K562 (cell line): ENCODE measurements at regions not wholly inside any gene's neighbourhood (a gene's known extent, or its start where the extent isn't known, plus 50 kb on each side); places are given as distances from the start of the nearest gene placed in this dataset.

ENCODE experiments used
- ATAC-seq: fragments of 200-7000 bp; cut with Tn5 transposase; 3 replicates; pipeline ENCODE4 v1.9.1; 2020; ENCODE audit warnings: moderate library complexity
- BruUV-seq: library from RNA; stranded (reverse); fragments of 400-500 nt; replicated peaks from 2 replicates; lab custom pipeline; 2021; lab: Mats Ljungman, UMichigan
- CTCF ChIA-PET: fragments of 300-600 bp; formaldehyde crosslinking; extraction: SDS; loops from one replicate; lab custom pipeline; 2021; ENCODE audit warnings: low intra/inter-chr PET ratio; lab: Yijun Ruan, JAX
- POLR2A ChIA-PET: fragments of 300-600, 350-650 bp; sonication (Branson Sonifier 250); formaldehyde crosslinking; extraction: SDS; loops from one replicate; lab custom pipeline; 2021; ENCODE audit warnings: antibody characterized with exemption, inconsistent platforms; lab: Yijun Ruan, JAX
- DNase-seq, 4 experiments: peaks; one replicate each; pipeline versions ENCODE4 v3.0.0 to v3.0.0-alpha.2; 2011 to 2018; ENCODE audit warnings: low spot score in 3 of 4, mixed read lengths in 3 of 4; ENCODE audit errors: extremely low read depth in 1 of 4
- FAIRE-seq: peaks from 2 replicates; lab custom pipeline; 2011; peaks lifted over from hg19 to GRCh38; lab: Jason Lieb, UNC
- H2AFZ ChIP-seq: 2 replicates; pipeline ENCODE4 v1.6.0; 2011; ENCODE audit warnings: low read depth, low read length, control low read depth, inconsistent platforms
- H3K27ac ChIP-seq: fragments of 200-600 bp; 3 replicates; pipeline ENCODE4 v1.8.0; 2011; ENCODE audit warnings: low read depth, mild to moderate bottlenecking, control low read depth, inconsistent platforms, low read length, moderate library complexity, mixed read lengths; ENCODE audit errors: extremely low read depth
- H3K27me3 ChIP-seq, 2 experiments: fragments of 300-600 bp in 1 of 2; 2 replicates in 1 of 2; 3 replicates in 1 of 2; pipeline versions ENCODE4 v1.6.0 to v1.8.0; 2011; ENCODE audit warnings: inconsistent platforms in 2 of 2, low read length in 2 of 2, mild to moderate bottlenecking in 1 of 2, mixed read lengths in 1 of 2, moderate library complexity in 1 of 2; ENCODE audit not compliant: control insufficient read depth in 2 of 2, insufficient read depth in 2 of 2
- H3K36me3 ChIP-seq: fragments of 300-600 bp; 3 replicates; pipeline ENCODE4 v1.8.0; 2011; ENCODE audit warnings: mild to moderate bottlenecking, low read length, inconsistent platforms; ENCODE audit not compliant: control insufficient read depth, insufficient read depth
- H3K4me1 ChIP-seq, 2 experiments: fragments of 200-600 bp in 1 of 2; replicated peaks in 1 of 2; 2 replicates in 1 of 2; 3 replicates in 1 of 2; pipeline versions ENCODE4 v1.5.1 to v1.8.0; 2011; ENCODE audit warnings: inconsistent platforms in 2 of 2, low read length in 2 of 2, mild to moderate bottlenecking in 1 of 2, mixed read lengths in 1 of 2, moderate library complexity in 1 of 2; ENCODE audit not compliant: control insufficient read depth in 2 of 2, insufficient read depth in 2 of 2
- H3K4me2 ChIP-seq: 2 replicates; pipeline ENCODE4 v1.6.1; 2011; ENCODE audit warnings: low read length, control low read depth, inconsistent platforms, mixed read lengths; ENCODE audit not compliant: insufficient read depth
- H3K4me3 ChIP-seq: fragments of 200-600 bp; sonication (generic), shearing (Covaris generic); 2 replicates; pipeline ENCODE4 v1.5.1; 2016; ENCODE audit warnings: control low read depth, inconsistent platforms
- H3K79me2 ChIP-seq: fragments of 200-600 bp; 3 replicates; pipeline ENCODE4 v1.8.0; 2011; ENCODE audit warnings: low read length, inconsistent platforms; ENCODE audit not compliant: control insufficient read depth, insufficient read depth
- H3K9ac ChIP-seq, 2 experiments: 2 replicates each; pipeline versions ENCODE4 v1.6.0 to v1.6.1; 2011; ENCODE audit warnings: low read depth in 2 of 2, low read length in 2 of 2, control low read depth in 1 of 2, inconsistent platforms in 1 of 2, mild to moderate bottlenecking in 1 of 2, mixed read lengths in 1 of 2; ENCODE audit not compliant: insufficient read depth in 1 of 2
- H3K9me1 ChIP-seq: one replicate; pipeline ENCODE4 v1.6.0; 2011; ENCODE audit warnings: inconsistent platforms, mild to moderate bottlenecking, low read length, moderate library complexity; ENCODE audit not compliant: control insufficient read depth, insufficient read depth
- H3K9me3 ChIP-seq: replicated peaks from 2 replicates; pipeline ENCODE4 v1.5.1; 2011; ENCODE audit warnings: low read depth, low read length, inconsistent platforms; ENCODE audit not compliant: control insufficient read depth, insufficient read depth
- H4K20me1 ChIP-seq: replicated peaks from 2 replicates; pipeline ENCODE4 v1.6.1; 2011; ENCODE audit warnings: low read length, inconsistent platforms, mixed read lengths; ENCODE audit not compliant: control insufficient read depth, insufficient read depth
- AFF4 ChIP-seq: sonication (generic); formaldehyde crosslinking; IDR thresholded peaks from 2 replicates; pipeline ENCODE4 v1.8.0; 2023; ENCODE audit warnings: mild to moderate bottlenecking, missing genetic modification reagents
- CTCF ChIP-seq, 3 experiments: IDR thresholded peaks in 2 of 3; conservative IDR thresholded peaks in 1 of 3; 2 replicates each; pipeline ENCODE4 v1.5.1; 2011 to 2012; ENCODE audit warnings: low read length in 3 of 3, mild to moderate bottlenecking in 3 of 3, control low read depth in 2 of 3, improper control_type of control experiment in 1 of 3, inconsistent platforms in 1 of 3, low read depth in 1 of 3, mixed read lengths in 1 of 3, moderate library complexity in 1 of 3; ENCODE audit not compliant: insufficient read depth in 2 of 3
- DLX4 ChIP-seq: fragments of 250-450 bp; sonication (Bioruptor Pico); IDR thresholded peaks from 2 replicates; pipeline ENCODE4 v1.6.1; 2021; ENCODE audit warnings: mild to moderate bottlenecking
- FIP1L1 ChIP-seq: fragments of 200-400 bp; formaldehyde crosslinking; IDR thresholded peaks from 2 replicates; pipeline ENCODE4 v1.6.1; 2018; ENCODE audit warnings: mild to moderate bottlenecking, low read depth, low read length; ENCODE audit not compliant: poor library complexity, severe bottlenecking
- ID3 ChIP-seq, 2 experiments: fragments of 250-450 bp in 1 of 2; fragments of 450-650 bp in 1 of 2; sonication (Bioruptor Pico) in 1 of 2; IDR thresholded peaks; 2 replicates each; pipeline versions ENCODE4 v1.6.1 to v1.8.0; 2016 to 2021; ENCODE audit warnings: mild to moderate bottlenecking in 2 of 2, moderate library complexity in 2 of 2, missing compliant biosample characterization in 1 of 2, missing genetic modification characterization in 1 of 2
- JUND ChIP-seq, 2 experiments: IDR thresholded peaks; 2 replicates in 1 of 2; 3 replicates in 1 of 2; pipeline ENCODE4 v1.6.1; 2011; ENCODE audit warnings: borderline replicate concordance in 2 of 2, low read depth in 2 of 2, low read length in 2 of 2, improper control_type of control experiment in 1 of 2, missing biosample characterization in 1 of 2, missing genetic modification characterization in 1 of 2, missing genetic modification reagents in 1 of 2
- RAD21 ChIP-seq, 2 experiments: fragments of 250-450 bp in 1 of 2; fragments of 450-650 bp in 1 of 2; sonication (Bioruptor Pico) in 1 of 2; formaldehyde crosslinking in 1 of 2; IDR thresholded peaks in 1 of 2; conservative IDR thresholded peaks in 1 of 2; 2 replicates each; pipeline versions ENCODE4 v1.4.0 to v1.8.0; 2020 to 2022; ENCODE audit warnings: mild to moderate bottlenecking in 2 of 2, moderate library complexity in 1 of 2
- RB1 ChIP-seq: fragments of 450-650 bp; IDR thresholded peaks from 2 replicates; pipeline ENCODE4 v1.6.1; 2017; ENCODE audit warnings: low read depth, mild to moderate bottlenecking
- ZBTB2 ChIP-seq: fragments of 450-650 bp; IDR thresholded peaks from 2 replicates; pipeline ENCODE4 v1.6.1; 2016; ENCODE audit warnings: antibody characterized with exemption
- ZNF717 ChIP-seq: fragments of 250-450 bp; sonication (Bioruptor Pico); IDR thresholded peaks from 2 replicates; pipeline ENCODE4 v1.5.0; 2021
- ZSCAN29 ChIP-seq: fragments of 450-650 bp; IDR thresholded peaks from 2 replicates; pipeline ENCODE4 v1.6.1; 2017
- WGBS: fragments of 100-300 bp; shearing (Covaris generic); methylation state at CpG from one replicate; pipeline ENCODE4 v1.1.6; 2016; ENCODE audit warnings: low coverage, mixed read lengths; ENCODE audit not compliant: insufficient coverage; ENCODE audit errors: missing lambda C conversion rate; 5-methylcytosine and 5-hydroxymethylcytosine counted together
- in situ Hi-C: fragments of 300-500 bp; cut with MboI; formaldehyde crosslinking; loops from 4 replicates; pipeline ENCODE4 v1.15.0; 2018; ENCODE audit warnings: inconsistent platforms, mixed read lengths
- intact Hi-C: fragments of 100-400 bp; cut with micrococcal nuclease; formaldehyde crosslinking; loops from 2 replicates; pipeline ENCODE4 v1.14.2; 2022

- FAIRE-seq (peak; percentile 89), DNase-seq (peak; percentile 46 to 70 (median 62)), ATAC-seq (peak; percentile 97)
- no peak overlapping the region for H3K27ac ChIP-seq
- H3K9ac ChIP-seq = no peak overlapping the region
- in situ Hi-C loops = no loop called here
- no peaks in the 10 kb centered on the region for H3K9me1 ChIP-seq
- no peak overlapping the region for H2AFZ ChIP-seq
- no peak overlapping the region for H3K4me2 ChIP-seq
- no peaks in the 10 kb centered on the region for H3K9me3 ChIP-seq
- peaks cover 0 to 6% of the 10 kb centered on the region in 2 experiments; a peak in 1 of 5 replicates for H3K27me3 ChIP-seq
- intact Hi-C loops = loop anchor here (5.0 kb wide), 2 partner anchors 209 to 976 kb away; no protein-coding TSS in a partner anchor
- BruUV-seq = no TSS peak
- CTCF ChIA-PET = no interaction called here
- 2% methylated on average over 8 of the region's 8 CpGs for WGBS
- POLR2A ChIA-PET = interaction anchor here (0.5 to 0.7 kb wide), 2 partner anchors 201 to 237 kb away, joined by 3 read pairs; no protein-coding TSS in a partner anchor
- H3K36me3 ChIP-seq = no peaks in the 10 kb centered on the region
- no peaks in the 10 kb centered on the region for H3K4me1 ChIP-seq
- H3K79me2 ChIP-seq = no peaks in the 10 kb centered on the region
- H4K20me1 ChIP-seq = no peaks in the 10 kb centered on the region
- H3K4me3 ChIP-seq = no peak overlapping the region
- no peak for TF ChIP-seq ZNF717 (CRISPR knock-in tag)
- no peak for TF ChIP-seq AFF4 (CRISPR knock-in tag)
- TF ChIP-seq RB1 = 0 out of 2 replicates have a peak, but pooled peaks have one; percentile 28
- no peak for TF ChIP-seq DLX4 (CRISPR knock-in tag)
- no peak for TF ChIP-seq ID3 (CRISPR knock-in tag; IDR thresholded peaks at IDR 0.05)
- no peak for TF ChIP-seq ID3 (tag; IDR thresholded peaks at IDR 0.05)
- no peak for TF ChIP-seq FIP1L1
- no peak for TF ChIP-seq ZSCAN29
- peak; percentile 75 to 83 (median 83) for TF ChIP-seq CTCF (IDR thresholded peaks at IDR 0.05 in 2 of 3, conservative IDR thresholded peaks at IDR 0.05 in 1 of 3; ENCODE audit: insufficient read depth in 2 of 3, low read depth in 1 of 3, low read length in 3 of 3)
- TF ChIP-seq RAD21 (CRISPR knock-in tag; conservative IDR thresholded peaks at IDR 0.05 in 1 of 2, IDR thresholded peaks at IDR 0.05 in 1 of 2) = peak; percentile 50 to 75
- no peak for TF ChIP-seq ZBTB2
- TF ChIP-seq JUND (IDR thresholded peaks at IDR 0.05; ENCODE audit: borderline replicate concordance, low read depth, low read length) = 0 out of 2 replicates have a peak, but pooled peaks have one; percentile 21
- no peak for TF ChIP-seq JUND (tag; IDR thresholded peaks at IDR 0.05; ENCODE audit: borderline replicate concordance, low read depth, low read length)
Measured at GRCh38 chr2:161063157-161063945, 96.9 kb upstream of the TANK start.
